CD4-positive, alpha-beta memory T cell (primary cell): ENCODE measurements at regions not wholly inside any gene's neighbourhood (a gene's known extent, or its start where the extent isn't known, plus 50 kb on each side); places are given as distances from the start of the nearest gene placed in this dataset.
"Not testable (repeated sequence)": the region's sequence is repeated elsewhere in the genome, so short reads cannot be mapped to it uniquely, and the experiment has no call there.

Experiments used
- CTCF ChIA-PET: fragments of 350-600 bp; sonication (Branson Sonifier 250); formaldehyde crosslinking; loops from one replicate; lab custom pipeline; 2021; ENCODE audit warnings: inconsistent platforms; ENCODE audit not compliant: partially characterized antibody; lab: Charles Lee
- POLR2A ChIA-PET: fragments of 350-600 bp; sonication (Branson Sonifier 250); formaldehyde crosslinking; loops from one replicate; lab custom pipeline; 2021; ENCODE audit not compliant: partially characterized antibody; lab: Charles Lee
- DNase-seq, 5 donors: peaks; one replicate each; pipeline versions ENCODE4 v3.0.0 to v3.0.0-alpha.2; 2020 to 2022; ENCODE audit warnings: mixed read lengths in 1 of 5
- H3K27ac ChIP-seq: one replicate; pipeline ENCODE4 v1.7.0; 2013; ENCODE audit warnings: low read depth, low read length
- H3K27me3 ChIP-seq: 2 replicates; pipeline ENCODE4 v1.7.0; 2013; ENCODE audit warnings: mild to moderate bottlenecking, low read length, moderate library complexity; ENCODE audit not compliant: insufficient read depth
- H3K36me3 ChIP-seq: 2 replicates; pipeline ENCODE4 v1.7.0; 2013; ENCODE audit warnings: mild to moderate bottlenecking, low read length, moderate library complexity; ENCODE audit not compliant: insufficient read depth
- H3K4me1 ChIP-seq: 2 replicates; pipeline ENCODE4 v1.7.0; 2013; ENCODE audit warnings: mild to moderate bottlenecking, low read length, moderate library complexity; ENCODE audit not compliant: insufficient read depth
- H3K4me3 ChIP-seq, 2 donors: one replicate each; pipeline ENCODE4 v1.7.0; 2013; ENCODE audit warnings: low read length in 2 of 2, mild to moderate bottlenecking in 1 of 2
- H3K9me3 ChIP-seq, 2 donors: one replicate each; pipeline ENCODE4 v1.7.0; 2013; ENCODE audit warnings: low read length in 2 of 2, control low read depth in 1 of 2; ENCODE audit not compliant: control insufficient read depth in 1 of 2
- H3K27ac Mint-ChIP-seq, 7 donors: one replicate each; pipeline ENCODE4 v1.8.0; 2020 to 2021; ENCODE audit warnings: mixed read lengths in 7 of 7, mild to moderate bottlenecking in 6 of 7, inconsistent platforms in 3 of 7, moderate library complexity in 3 of 7
- H3K27me3 Mint-ChIP-seq, 2 donors: one replicate each; pipeline ENCODE4 v1.8.0; 2020 to 2021; ENCODE audit warnings: mixed read lengths in 2 of 2
- H3K36me3 Mint-ChIP-seq, 2 donors: one replicate each; pipeline ENCODE4 v1.8.0; 2020 to 2021; ENCODE audit warnings: mixed read lengths in 2 of 2, inconsistent platforms in 1 of 2, mild to moderate bottlenecking in 1 of 2
- H3K4me1 Mint-ChIP-seq, 4 donors: one replicate each; pipeline ENCODE4 v1.8.0; 2020 to 2021; ENCODE audit warnings: mixed read lengths in 4 of 4, mild to moderate bottlenecking in 1 of 4
- H3K4me3 Mint-ChIP-seq, 8 donors: one replicate each; pipeline ENCODE4 v1.8.0; 2020 to 2021; ENCODE audit warnings: mixed read lengths in 8 of 8, mild to moderate bottlenecking in 7 of 8, moderate library complexity in 6 of 8, inconsistent platforms in 3 of 8
- H3K9me3 Mint-ChIP-seq, 8 donors: one replicate each; pipeline ENCODE4 v1.8.0; 2020 to 2021; ENCODE audit warnings: mixed read lengths in 8 of 8, mild to moderate bottlenecking in 5 of 8, inconsistent platforms in 3 of 8, moderate library complexity in 1 of 8
- intact Hi-C: fragments of 100-400 bp; cut with micrococcal nuclease; formaldehyde crosslinking; loops from one replicate; pipeline ENCODE4 v1.15.1; 2023

- H3K4me1 ChIP-seq = peaks cover 19% of the 10 kb centered on the region
- H3K4me3 ChIP-seq, H3K27me3 ChIP-seq, H3K36me3 ChIP-seq, intact Hi-C loops, H3K36me3 Mint-ChIP-seq, H3K27me3 Mint-ChIP-seq, H3K27ac ChIP-seq, H3K27ac Mint-ChIP-seq, DNase-seq, H3K4me3 Mint-ChIP-seq, H3K9me3 ChIP-seq, H3K9me3 Mint-ChIP-seq, POLR2A ChIA-PET: not testable (repeated sequence)
- H3K4me1 Mint-ChIP-seq = peaks cover 11 to 19% (median 18%) of the 10 kb centered on the region in 4 donors
- CTCF ChIA-PET = interaction anchor here (0.7 to 1.6 kb wide), 2 partner anchors 126 to 152 kb away, joined by 3 read pairs; no protein-coding TSS in a partner anchor
Measured at GRCh38 chr9:110032532-110032931, 175.4 kb downstream of the C9orf152 start.

GRCh38 chr9:110033869-110034268, 174.1 kb downstream of the C9orf152 start:
- CTCF ChIA-PET = no interaction called here
- no peaks in the 10 kb centered on the region for H3K9me3 Mint-ChIP-seq
- H3K27me3 Mint-ChIP-seq = no peaks in the 10 kb centered on the region
- no peak overlapping the region for H3K4me3 ChIP-seq
- POLR2A ChIA-PET = no interaction called here
- H3K4me1 ChIP-seq = peaks cover 19% of the 10 kb centered on the region
- H3K9me3 ChIP-seq = no peaks in the 10 kb centered on the region
- intact Hi-C loops = no loop called here
- no peak for DNase-seq
- H3K27me3 ChIP-seq = no peaks in the 10 kb centered on the region
- no peaks in the 10 kb centered on the region for H3K36me3 ChIP-seq
- no peak overlapping the region for H3K4me3 Mint-ChIP-seq
- peaks cover 11 to 19% (median 18%) of the 10 kb centered on the region in 4 donors for H3K4me1 Mint-ChIP-seq
- no peaks in the 10 kb centered on the region for H3K36me3 Mint-ChIP-seq
- no peak overlapping the region for H3K27ac Mint-ChIP-seq
- no peak overlapping the region for H3K27ac ChIP-seq

- intact Hi-C loops = no loop called here
- no peak overlapping the region for H3K27ac Mint-ChIP-seq
- Histone ChIP-seq H3K4me1 (no peaks in the 10 kb centered on the region), H3K27me3 (no peaks in the 10 kb centered on the region), H3K27ac (no peak overlapping the region), H3K36me3 (no peaks in the 10 kb centered on the region), H3K9me3 (no peaks in the 10 kb centered on the region), H3K4me3 (no peak overlapping the region)
- no peaks in the 10 kb centered on the region for H3K36me3 Mint-ChIP-seq
- ChIA-PET POLR2A (interaction anchor here (1.0 kb wide), 1 partner anchor 11 kb away, joined by 7 read pairs; no protein-coding TSS in a partner anchor), CTCF (no interaction called here)
- no peaks in the 10 kb centered on the region for H3K27me3 Mint-ChIP-seq
- no peak overlapping the region for H3K4me3 Mint-ChIP-seq
- peaks cover 0 to 2% (median 0%) of the 10 kb centered on the region in 8 donors for H3K9me3 Mint-ChIP-seq
- peaks cover 0 to 3% (median under 1%) of the 10 kb centered on the region in 4 donors for H3K4me1 Mint-ChIP-seq
- no peak for DNase-seq
Measured at GRCh38 chr9:110036286-110036685, 171.7 kb downstream of the C9orf152 start.

- Mint-ChIP-seq H3K36me3 (no peaks in the 10 kb centered on the region), H3K4me3 (no peak overlapping the region), H3K9me3 (peaks cover 0 to 2% (median 0%) of the 10 kb centered on the region in 8 donors), H3K27ac (no peak overlapping the region), H3K4me1 (no peaks in the 10 kb centered on the region), H3K27me3 (peaks cover 0 to 2% of the 10 kb centered on the region in 2 donors)
- Histone ChIP-seq H3K27me3 (no peaks in the 10 kb centered on the region), H3K27ac (no peak overlapping the region), H3K9me3 (no peaks in the 10 kb centered on the region), H3K4me3 (no peak overlapping the region), H3K36me3 (no peaks in the 10 kb centered on the region), H3K4me1 (no peaks in the 10 kb centered on the region)
- CTCF ChIA-PET = no interaction called here
- no peak for DNase-seq
- POLR2A ChIA-PET = no interaction called here
- intact Hi-C loops = no loop called here
Measured at GRCh38 chr9:110040788-110041187, 167.2 kb downstream of the C9orf152 start.

GRCh38 chr9:110041452-110041851, 166.5 kb downstream of the C9orf152 start:
- no peak overlapping the region for H3K27ac Mint-ChIP-seq
- no peak overlapping the region for H3K4me3 Mint-ChIP-seq
- DNase-seq = no peak
- Histone ChIP-seq H3K9me3 (no peaks in the 10 kb centered on the region), H3K27ac (no peak overlapping the region), H3K27me3 (no peaks in the 10 kb centered on the region), H3K4me1 (no peaks in the 10 kb centered on the region), H3K36me3 (no peaks in the 10 kb centered on the region), H3K4me3 (no peak overlapping the region)
- ChIA-PET POLR2A (interaction anchor here (0.8 kb wide), 1 partner anchor 10 kb away, joined by 3 read pairs; no protein-coding TSS in a partner anchor), CTCF (no interaction called here)
- H3K36me3 Mint-ChIP-seq = no peaks in the 10 kb centered on the region
- intact Hi-C loops = no loop called here
- H3K4me1 Mint-ChIP-seq = no peaks in the 10 kb centered on the region
- peaks cover 0 to 2% of the 10 kb centered on the region in 2 donors for H3K27me3 Mint-ChIP-seq
- H3K9me3 Mint-ChIP-seq = peaks cover 0 to 2% (median 0%) of the 10 kb centered on the region in 8 donors

- peak overlapping the region in 3 of 7 donors; percentile 70 to 81 (median 80) for H3K27ac Mint-ChIP-seq
- Histone ChIP-seq H3K36me3 (no peaks in the 10 kb centered on the region), H3K4me3 (peak overlapping the region; percentile 60 to 95), H3K27me3 (no peaks in the 10 kb centered on the region), H3K27ac (no peak overlapping the region), H3K4me1 (peaks cover 27% of the 10 kb centered on the region), H3K9me3 (no peaks in the 10 kb centered on the region)
- ChIA-PET CTCF (interaction anchor here (0.8 to 4.3 kb wide), 3 partner anchors 11 to 140 kb away, joined by 3 to 21 read pairs (median 3); no protein-coding TSS in a partner anchor), POLR2A (interaction anchor here (0.9 to 3.0 kb wide), 6 partner anchors 11 to 130 kb away, joined by 6 to 15 read pairs (median 7); no protein-coding TSS in a partner anchor)
- peaks cover 14 to 43% (median 35%) of the 10 kb centered on the region in 4 donors for H3K4me1 Mint-ChIP-seq
- intact Hi-C loops = loop anchor here (5.0 kb wide), 1 partner anchor 80 kb away; no protein-coding TSS in a partner anchor
- H3K4me3 Mint-ChIP-seq = peak overlapping the region; percentile 88 to 94 (median 92)
- no peak for DNase-seq
- peaks cover 2 to 5% of the 10 kb centered on the region in 2 donors for H3K27me3 Mint-ChIP-seq
- H3K9me3 Mint-ChIP-seq = peaks cover 0 to 3% (median 0%) of the 10 kb centered on the region in 8 donors
- H3K36me3 Mint-ChIP-seq = peaks cover 0 to 5% of the 10 kb centered on the region in 2 donors
Measured at GRCh38 chr9:110047232-110047954, 160.6 kb downstream of the C9orf152 start.

- Mint-ChIP-seq H3K27me3 (peaks cover 2 to 5% of the 10 kb centered on the region in 2 donors), H3K9me3 (peaks cover 0 to 5% (median 0%) of the 10 kb centered on the region in 8 donors), H3K4me1 (peaks cover 16 to 45% (median 37%) of the 10 kb centered on the region in 4 donors), H3K4me3 (peak overlapping the region; percentile 88 to 94 (median 92)), H3K27ac (peak overlapping the region; percentile 3 to 81 (median 70)), H3K36me3 (peaks cover 0 to 5% of the 10 kb centered on the region in 2 donors)
- Histone ChIP-seq H3K27ac (peak overlapping the region; percentile 34), H3K36me3 (no peaks in the 10 kb centered on the region), H3K9me3 (no peaks in the 10 kb centered on the region), H3K27me3 (no peaks in the 10 kb centered on the region), H3K4me1 (peaks cover 27% of the 10 kb centered on the region), H3K4me3 (peak overlapping the region; percentile 60 to 95)
- no peak for DNase-seq
- POLR2A ChIA-PET = interaction anchor here (0.9 to 3.0 kb wide), 8 partner anchors 11 to 130 kb away, joined by 3 to 15 read pairs (median 7); no protein-coding TSS in a partner anchor
- intact Hi-C loops = loop anchor here (2.0 to 5.0 kb wide), 4 partner anchors 17 to 145 kb away; no protein-coding TSS in a partner anchor
- CTCF ChIA-PET = interaction anchor here (0.8 to 4.3 kb wide), 3 partner anchors 10 to 141 kb away, joined by 3 to 21 read pairs (median 3); no protein-coding TSS in a partner anchor
Measured at GRCh38 chr9:110047955-110048402, 160.0 kb downstream of the C9orf152 start.
